ENCODE measurements at regions not wholly inside any gene's neighbourhood (a gene's known extent, or its start where the extent isn't known, plus 50 kb on each side); places are given as distances from the start of the nearest gene placed in this dataset.

GRCh38 chr4:79023799-79024770 lies 84.8 kb upstream of the PAQR3 start:
- no peak overlapping the region for H3K4me3 ChIP-seq (ENCODE audit: low read depth, low read length)
- no peaks in the 10 kb centered on the region for H3K27me3 ChIP-seq (ENCODE audit: control insufficient read depth, insufficient read depth, low read length)
- H3K4me1 ChIP-seq (ENCODE audit: control insufficient read depth, insufficient read depth, low read length), result no peaks in the 10 kb centered on the region
- no peak overlapping the region for H3K27ac ChIP-seq (ENCODE audit: low read depth, low read length)
- WGBS (ENCODE audit: insufficient coverage), result 86% methylated on average over 4 of the region's 8 CpGs
- peak in 1 of 6 donors; percentile 81 for DNase-seq (ENCODE audit: low read depth in 4 of 6, low spot score in 6 of 6)
- no peaks in the 10 kb centered on the region for H3K9me3 ChIP-seq (ENCODE audit: control insufficient read depth, insufficient read depth, low read length)
- no peaks in the 10 kb centered on the region for H3K36me3 ChIP-seq (ENCODE audit: control insufficient read depth, insufficient read depth, low read length)

GRCh38 chr4:79022529-79022928 lies 83.3 kb upstream of the PAQR3 start:
- Histone ChIP-seq H3K4me1 (ENCODE audit: control insufficient read depth, insufficient read depth, low read length) (no peaks in the 10 kb centered on the region), H3K27ac (ENCODE audit: low read depth, low read length) (no peak overlapping the region), H3K27me3 (ENCODE audit: control insufficient read depth, insufficient read depth, low read length) (no peaks in the 10 kb centered on the region), H3K4me3 (ENCODE audit: low read depth, low read length) (no peak overlapping the region), H3K9me3 (ENCODE audit: control insufficient read depth, insufficient read depth, low read length) (no peaks in the 10 kb centered on the region), H3K36me3 (ENCODE audit: control insufficient read depth, insufficient read depth, low read length) (no peaks in the 10 kb centered on the region)
- 89% methylated on average over 8 of the region's 9 CpGs for WGBS (ENCODE audit: insufficient coverage)
- no peak for DNase-seq (ENCODE audit: low read depth in 4 of 6, low spot score in 6 of 6)

DNA sequence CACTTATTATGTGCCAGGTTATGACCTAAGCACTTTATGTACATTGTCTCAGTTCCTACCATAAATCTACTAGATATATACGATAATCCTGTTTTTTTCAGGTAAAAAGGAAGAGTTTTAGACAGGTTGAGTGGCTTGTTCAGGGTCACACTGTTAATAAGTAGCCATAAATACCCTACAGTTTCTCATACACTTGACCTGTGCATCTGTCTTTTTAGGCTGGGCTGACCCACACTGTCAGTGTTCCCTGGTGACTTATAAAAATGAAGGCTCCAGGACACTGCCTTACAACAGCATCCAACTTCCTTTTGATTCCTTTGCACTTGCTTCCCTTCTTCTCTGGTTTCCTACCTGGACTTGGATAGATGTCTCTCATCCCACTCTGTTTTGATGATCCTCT lies 78.2 kb upstream of the PAQR3 start:
- Histone ChIP-seq H3K9me3 (ENCODE audit: control insufficient read depth, insufficient read depth, low read length) (no peaks in the 10 kb centered on the region), H3K27me3 (ENCODE audit: control insufficient read depth, insufficient read depth, low read length) (no peaks in the 10 kb centered on the region), H3K4me1 (ENCODE audit: control insufficient read depth, insufficient read depth, low read length) (no peaks in the 10 kb centered on the region), H3K27ac (ENCODE audit: low read depth, low read length) (no peak overlapping the region), H3K4me3 (ENCODE audit: low read depth, low read length) (no peak overlapping the region), H3K36me3 (ENCODE audit: control insufficient read depth, insufficient read depth, low read length) (no peaks in the 10 kb centered on the region)
- no peak for DNase-seq (ENCODE audit: low read depth in 4 of 6, low spot score in 6 of 6)
- no CpG with 5 or more reads among the region's 1 CpG for WGBS (ENCODE audit: insufficient coverage)

- Histone ChIP-seq H3K4me3 (ENCODE audit: low read depth, low read length) (no peak overlapping the region), H3K27ac (ENCODE audit: low read depth, low read length) (no peak overlapping the region), H3K36me3 (ENCODE audit: control insufficient read depth, insufficient read depth, low read length) (no peaks in the 10 kb centered on the region), H3K9me3 (ENCODE audit: control insufficient read depth, insufficient read depth, low read length) (no peaks in the 10 kb centered on the region), H3K27me3 (ENCODE audit: control insufficient read depth, insufficient read depth, low read length) (no peaks in the 10 kb centered on the region), H3K4me1 (ENCODE audit: control insufficient read depth, insufficient read depth, low read length) (no peaks in the 10 kb centered on the region)
- 88% methylated on average over 3 of the region's 3 CpGs for WGBS (ENCODE audit: insufficient coverage)
- DNase-seq (ENCODE audit: low read depth in 4 of 6, low spot score in 6 of 6), result no peak
Observed at GRCh38 chr4:79016878-79017277, 77.6 kb upstream of the PAQR3 start.

DNA sequence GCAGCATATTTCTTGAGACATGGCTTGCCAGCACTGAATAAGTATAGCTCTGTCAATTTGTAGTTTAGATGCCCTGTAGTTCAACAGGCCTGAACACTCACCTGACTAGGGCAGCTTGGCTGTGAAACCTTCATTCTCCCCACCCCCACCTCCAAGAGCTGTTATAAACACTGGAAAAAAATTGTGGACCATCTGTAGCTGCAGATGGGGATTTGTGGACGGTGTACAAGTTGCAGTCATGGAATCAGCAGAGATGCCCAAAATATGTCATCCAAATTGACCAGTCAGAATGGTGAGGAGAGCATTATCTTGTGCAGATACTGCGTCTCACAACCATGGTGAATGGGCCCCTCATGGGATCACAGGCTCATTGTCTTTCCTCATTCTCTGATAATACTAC lies 76.2 kb upstream of the PAQR3 start:
- 100% methylated on average over 1 of the region's 2 CpGs for WGBS (ENCODE audit: insufficient coverage)
- no peaks in the 10 kb centered on the region for H3K27me3 ChIP-seq (ENCODE audit: control insufficient read depth, insufficient read depth, low read length)
- no peaks in the 10 kb centered on the region for H3K9me3 ChIP-seq (ENCODE audit: control insufficient read depth, insufficient read depth, low read length)
- no peaks in the 10 kb centered on the region for H3K4me1 ChIP-seq (ENCODE audit: control insufficient read depth, insufficient read depth, low read length)
- H3K27ac ChIP-seq (ENCODE audit: low read depth, low read length), result no peak overlapping the region
- no peaks in the 10 kb centered on the region for H3K36me3 ChIP-seq (ENCODE audit: control insufficient read depth, insufficient read depth, low read length)
- peak in 2 of 6 donors; percentile 37 to 81 for DNase-seq (ENCODE audit: low read depth in 4 of 6, low spot score in 6 of 6)
- no peak overlapping the region for H3K4me3 ChIP-seq (ENCODE audit: low read depth, low read length)

- no peak overlapping the region for H3K27ac ChIP-seq (ENCODE audit: low read depth, low read length)
- no peaks in the 10 kb centered on the region for H3K4me1 ChIP-seq (ENCODE audit: control insufficient read depth, insufficient read depth, low read length)
- no peaks in the 10 kb centered on the region for H3K27me3 ChIP-seq (ENCODE audit: control insufficient read depth, insufficient read depth, low read length)
- no peak for DNase-seq (ENCODE audit: low read depth in 4 of 6, low spot score in 6 of 6)
- no peaks in the 10 kb centered on the region for H3K36me3 ChIP-seq (ENCODE audit: control insufficient read depth, insufficient read depth, low read length)
- no peaks in the 10 kb centered on the region for H3K9me3 ChIP-seq (ENCODE audit: control insufficient read depth, insufficient read depth, low read length)
- WGBS (ENCODE audit: insufficient coverage), result no CpG with 5 or more reads among the region's 3 CpGs
- H3K4me3 ChIP-seq (ENCODE audit: low read depth, low read length), result no peak overlapping the region
Observed at GRCh38 chr4:79014230-79014629, 75.0 kb upstream of the PAQR3 start.

DNA sequence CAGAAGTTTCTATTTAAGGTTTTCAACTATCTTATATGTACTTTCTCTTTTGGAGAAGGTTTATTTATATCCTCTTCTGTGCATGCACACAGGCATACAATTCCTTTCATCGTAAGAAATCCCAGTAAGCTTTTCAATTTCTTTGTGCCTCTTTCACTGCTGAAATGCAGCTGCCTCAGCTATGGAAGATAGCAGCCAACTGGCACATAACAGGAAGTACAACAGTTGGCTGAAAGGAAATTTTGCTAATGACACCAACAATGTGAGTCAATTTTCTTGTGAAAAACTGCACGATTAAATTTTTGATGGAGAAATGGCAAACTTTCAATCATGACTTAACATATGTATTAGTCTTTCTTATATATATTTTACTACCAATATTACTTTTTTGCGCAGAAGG lies 74.5 kb upstream of the PAQR3 start:
- WGBS (ENCODE audit: insufficient coverage), result no CpG with 5 or more reads among the region's 3 CpGs
- Histone ChIP-seq H3K4me1 (ENCODE audit: control insufficient read depth, insufficient read depth, low read length) (no peaks in the 10 kb centered on the region), H3K27me3 (ENCODE audit: control insufficient read depth, insufficient read depth, low read length) (no peaks in the 10 kb centered on the region), H3K27ac (ENCODE audit: low read depth, low read length) (no peak overlapping the region), H3K4me3 (ENCODE audit: low read depth, low read length) (no peak overlapping the region), H3K36me3 (ENCODE audit: control insufficient read depth, insufficient read depth, low read length) (no peaks in the 10 kb centered on the region), H3K9me3 (ENCODE audit: control insufficient read depth, insufficient read depth, low read length) (no peaks in the 10 kb centered on the region)
- no peak for DNase-seq (ENCODE audit: low read depth in 4 of 6, low spot score in 6 of 6)

GRCh38 chr4:78990938-78991810 lies 51.9 kb upstream of the PAQR3 start:
- Histone ChIP-seq H3K4me3 (ENCODE audit: low read depth, low read length) (no peak overlapping the region), H3K9me3 (ENCODE audit: control insufficient read depth, insufficient read depth, low read length) (no peaks in the 10 kb centered on the region), H3K27me3 (ENCODE audit: control insufficient read depth, insufficient read depth, low read length) (no peaks in the 10 kb centered on the region), H3K4me1 (ENCODE audit: control insufficient read depth, insufficient read depth, low read length) (no peaks in the 10 kb centered on the region), H3K27ac (ENCODE audit: low read depth, low read length) (no peak overlapping the region), H3K36me3 (ENCODE audit: control insufficient read depth, insufficient read depth, low read length) (no peaks in the 10 kb centered on the region)
- WGBS (ENCODE audit: insufficient coverage), result no CpG with 5 or more reads among the region's 4 CpGs
- no peak for DNase-seq (ENCODE audit: low read depth in 4 of 6, low spot score in 6 of 6)

GRCh38 chr4:78989697-78990270 lies 50.5 kb upstream of the PAQR3 start:
- 51% methylated on average over 8 of the region's 19 CpGs for WGBS (ENCODE audit: insufficient coverage)

More at GRCh38 chr4:78989697-78990270, 50.5 kb upstream of the PAQR3 start:
- Histone ChIP-seq H3K4me3 (ENCODE audit: low read depth, low read length) (no peak overlapping the region), H3K27ac (ENCODE audit: low read depth, low read length) (no peak overlapping the region), H3K4me1 (ENCODE audit: control insufficient read depth, insufficient read depth, low read length) (no peaks in the 10 kb centered on the region), H3K9me3 (ENCODE audit: control insufficient read depth, insufficient read depth, low read length) (no peaks in the 10 kb centered on the region), H3K36me3 (ENCODE audit: control insufficient read depth, insufficient read depth, low read length) (no peaks in the 10 kb centered on the region), H3K27me3 (ENCODE audit: control insufficient read depth, insufficient read depth, low read length) (no peaks in the 10 kb centered on the region)
- DNase-seq (ENCODE audit: low read depth in 4 of 6, low spot score in 6 of 6), result no peak
